T-helper 22 cell (primary cell): ENCODE measurements at regions not wholly inside any gene's neighbourhood (a gene's known extent, or its start where the extent isn't known, plus 50 kb on each side); places are given as distances from the start of the nearest gene placed in this dataset.
"Not testable (repeated sequence)": the region's sequence is repeated elsewhere in the genome, so short reads cannot be mapped to it uniquely, and the experiment has no call there.

Experiments
- DNase-seq: peaks from one replicate; pipeline ENCODE4 v3.0.0-alpha.2; 2020; ENCODE audit warnings: low read depth

DNA sequence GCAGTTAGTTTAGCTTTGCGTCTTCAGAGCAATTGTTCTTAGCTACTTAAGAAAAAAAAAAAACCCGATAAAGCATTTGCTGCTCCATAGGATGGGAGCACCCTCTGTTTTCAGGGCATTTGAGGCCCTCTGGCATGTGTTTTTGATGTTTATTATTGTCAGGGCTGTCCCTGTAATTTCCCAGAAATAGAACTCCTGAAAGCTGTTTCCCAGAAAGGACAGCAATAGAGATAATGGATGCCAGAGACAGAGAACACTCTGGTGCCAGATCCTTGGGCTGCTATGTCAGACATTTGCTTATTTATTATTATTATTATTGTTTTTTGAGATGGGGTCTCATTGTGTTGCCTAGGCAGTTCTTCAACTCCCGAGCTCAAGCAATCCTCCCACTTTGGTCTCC is 201.3 kb downstream of the ALG10 start:
- no peak for DNase-seq

DNA sequence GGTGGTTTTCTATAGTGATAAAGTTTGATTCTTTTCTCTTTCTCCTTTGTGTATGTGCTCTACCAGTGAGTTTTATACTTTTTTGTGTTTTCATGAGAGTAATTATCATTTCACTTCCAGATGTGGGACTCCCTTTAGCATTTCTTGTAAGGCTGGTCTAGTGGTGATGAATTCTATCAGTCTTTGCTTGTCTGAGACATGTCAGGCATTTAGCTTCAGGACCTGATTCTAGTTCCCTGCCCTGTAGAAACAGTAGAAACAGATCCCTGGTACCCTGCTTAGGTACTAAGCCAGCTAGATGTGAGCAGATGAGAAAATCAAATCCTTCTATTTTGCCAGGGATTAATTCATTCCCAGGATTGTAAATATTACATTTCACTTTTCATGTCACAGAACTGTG is 203.7 kb downstream of the ALG10 start:
- not testable (repeated sequence) for DNase-seq

DNA sequence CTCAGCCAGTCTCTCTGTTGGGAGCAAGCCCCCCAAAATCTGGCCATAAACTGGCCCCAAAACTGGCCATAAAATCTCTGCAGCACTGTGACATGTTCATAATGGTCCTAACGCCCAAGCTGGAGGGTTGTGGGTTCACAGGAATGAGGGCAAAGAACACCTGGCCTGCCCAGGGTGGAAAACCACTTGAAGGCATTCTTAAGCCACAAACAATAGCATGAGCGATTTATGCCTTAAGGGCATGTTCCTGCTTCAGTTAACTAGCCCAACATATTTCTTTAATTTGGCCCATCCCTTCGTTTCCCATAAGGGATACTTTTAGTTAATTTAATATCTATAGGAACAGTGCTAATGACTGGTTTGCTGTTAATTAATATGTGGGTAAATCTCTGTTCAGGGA is 205.8 kb downstream of the ALG10 start:
- not testable (repeated sequence) for DNase-seq

DNA sequence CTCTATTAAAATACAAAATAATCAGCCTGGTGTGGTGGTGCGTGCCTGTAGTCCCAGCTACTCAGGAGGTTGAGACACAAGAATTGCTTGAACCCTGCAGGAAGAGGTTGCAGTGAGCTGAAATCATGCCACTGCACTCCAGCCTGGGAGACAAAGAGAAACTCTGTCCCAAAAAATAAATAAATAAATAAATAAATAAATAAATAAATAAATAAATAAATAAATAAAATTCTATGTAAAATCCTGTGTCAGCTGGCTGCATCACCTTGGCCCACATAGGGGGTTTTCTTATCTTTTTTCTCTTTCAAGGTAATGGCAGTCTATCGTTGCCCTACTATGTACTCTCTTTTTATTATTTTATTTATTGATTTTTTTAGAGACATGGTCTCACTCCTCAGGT is 206.7 kb downstream of the ALG10 start:
- DNase-seq, result not testable (repeated sequence)

DNA sequence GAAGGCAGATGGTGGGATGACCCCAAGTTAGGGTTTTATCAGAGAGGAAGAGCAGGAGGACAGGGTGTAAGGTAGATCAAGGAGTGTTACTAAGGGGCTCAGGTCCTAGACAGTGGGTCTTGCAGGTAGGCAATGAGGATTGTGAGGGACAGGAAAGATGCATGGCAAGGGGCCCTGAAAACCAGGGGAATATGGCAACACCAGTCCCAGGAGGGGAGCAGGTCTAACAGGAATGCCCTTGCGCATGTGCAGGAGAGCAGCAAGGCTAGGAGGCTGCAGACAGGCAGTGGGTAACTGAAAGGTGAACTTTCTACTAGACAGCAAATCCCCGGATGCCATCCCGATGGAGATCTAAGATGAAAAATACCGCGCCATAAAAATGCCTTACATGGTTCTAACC is 211.3 kb downstream of the ALG10 start:
- no peak for DNase-seq

DNA sequence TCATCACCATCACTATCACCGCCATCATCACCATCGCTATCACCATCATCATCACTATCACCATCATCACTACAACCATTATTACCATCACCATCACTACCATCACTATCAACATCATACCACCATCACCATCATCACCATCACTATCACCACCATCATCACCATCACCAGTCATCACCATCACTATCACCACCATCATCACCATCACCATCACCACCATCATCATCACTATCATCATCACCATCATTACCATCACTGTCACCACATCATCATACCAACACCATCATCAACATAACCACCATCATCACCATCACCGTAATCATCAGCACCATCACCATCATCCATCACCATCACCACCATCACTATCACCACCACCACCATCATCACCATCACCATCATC is 213.8 kb downstream of the ALG10 start:
- no peak for DNase-seq

DNA sequence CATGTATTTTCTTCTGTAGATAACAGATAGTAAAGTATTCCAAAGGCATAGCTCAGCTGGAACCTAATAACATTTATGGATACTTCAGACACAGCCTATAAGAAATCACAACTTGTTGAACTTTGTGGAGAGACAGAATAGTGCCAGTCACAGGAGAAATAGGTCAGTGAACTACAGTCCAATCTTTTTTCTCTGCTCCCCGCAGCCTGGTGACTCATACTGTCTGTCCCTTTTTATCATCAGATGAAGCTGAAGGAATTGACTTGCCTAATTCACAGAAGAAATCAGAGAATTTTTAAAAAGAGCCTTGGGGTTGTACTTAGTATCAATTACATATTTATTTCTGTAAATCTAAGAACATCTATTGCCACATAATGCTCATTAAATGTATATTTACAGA is 222.3 kb downstream of the ALG10 start:
- DNase-seq, result no peak

DNA sequence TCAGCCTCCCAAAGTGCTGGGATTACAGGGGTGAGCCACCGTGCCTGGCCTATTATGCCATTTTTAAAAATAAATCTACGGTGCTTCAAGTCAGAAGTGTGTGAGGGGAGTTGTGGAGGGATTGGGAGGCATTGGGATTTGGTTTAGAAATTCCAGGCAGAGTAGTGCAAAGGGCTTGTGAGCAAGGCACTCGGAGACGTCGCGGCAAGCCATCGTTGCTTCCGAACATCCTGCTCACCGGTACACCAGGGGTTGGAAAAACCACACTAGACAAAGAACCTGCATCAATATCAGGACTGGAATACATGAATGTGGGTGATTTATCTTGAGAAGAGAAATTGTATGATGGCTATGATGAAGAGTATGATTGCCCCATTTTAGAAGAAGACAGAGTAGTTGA is 227.0 kb downstream of the ALG10 start:
- DNase-seq, result no peak

DNA sequence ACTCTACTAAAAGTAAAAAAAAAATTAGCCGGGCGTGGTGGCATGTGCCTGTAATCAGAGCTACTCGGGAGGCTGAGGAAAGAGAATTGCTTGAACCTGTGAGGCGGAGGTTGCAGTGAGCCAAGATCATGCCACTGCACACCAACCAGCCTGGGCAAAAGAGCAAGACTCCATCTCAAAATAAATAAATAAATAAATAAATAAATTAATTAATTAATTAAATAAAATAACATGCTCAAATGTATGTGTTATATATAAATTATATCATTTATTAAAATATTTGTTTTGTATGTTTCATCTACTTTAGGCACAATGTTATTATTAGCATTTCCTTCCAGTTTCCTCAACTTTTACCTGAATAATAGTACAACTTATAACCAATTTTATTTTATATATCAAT is 229.6 kb downstream of the ALG10 start:
- not testable (repeated sequence) for DNase-seq

DNA sequence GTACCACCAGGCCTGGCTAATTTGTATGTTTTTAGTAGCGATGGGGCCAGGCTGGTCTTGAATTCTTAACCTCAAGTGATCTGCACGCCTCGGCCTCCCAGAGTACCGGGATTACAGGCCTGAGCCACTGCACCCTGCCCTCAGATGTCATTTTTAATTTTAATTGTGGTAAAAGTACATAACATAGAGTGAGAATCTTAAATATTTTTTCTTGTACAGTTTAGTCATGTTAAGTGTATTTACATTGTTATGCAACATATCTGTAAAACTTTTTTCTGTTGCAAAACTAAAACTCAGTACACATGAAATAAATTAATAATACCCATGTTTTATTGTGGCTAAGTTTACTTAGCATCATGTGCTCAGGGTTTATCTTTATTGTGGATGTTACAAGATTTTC is 231.4 kb downstream of the ALG10 start:
- DNase-seq, result no peak

DNA sequence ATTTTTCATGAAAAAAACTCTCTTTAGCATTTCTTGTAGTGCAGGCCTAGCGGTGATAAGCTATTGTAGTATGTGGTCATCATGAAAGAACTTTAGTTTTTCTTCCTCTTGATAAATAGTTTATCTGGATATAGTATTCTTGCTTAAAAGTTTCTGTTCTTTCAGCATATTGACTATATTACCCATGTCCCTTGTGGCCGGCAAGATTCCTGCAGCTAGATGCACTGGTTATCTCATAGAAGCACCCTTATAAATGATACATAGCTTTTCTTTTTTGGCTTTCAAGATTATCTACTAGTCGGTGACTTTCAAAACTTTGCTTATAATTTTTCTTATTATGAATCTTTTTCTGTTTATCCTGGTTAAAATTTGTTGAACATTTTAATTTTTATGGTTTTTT is 234.8 kb downstream of the ALG10 start:
- no peak for DNase-seq

DNA sequence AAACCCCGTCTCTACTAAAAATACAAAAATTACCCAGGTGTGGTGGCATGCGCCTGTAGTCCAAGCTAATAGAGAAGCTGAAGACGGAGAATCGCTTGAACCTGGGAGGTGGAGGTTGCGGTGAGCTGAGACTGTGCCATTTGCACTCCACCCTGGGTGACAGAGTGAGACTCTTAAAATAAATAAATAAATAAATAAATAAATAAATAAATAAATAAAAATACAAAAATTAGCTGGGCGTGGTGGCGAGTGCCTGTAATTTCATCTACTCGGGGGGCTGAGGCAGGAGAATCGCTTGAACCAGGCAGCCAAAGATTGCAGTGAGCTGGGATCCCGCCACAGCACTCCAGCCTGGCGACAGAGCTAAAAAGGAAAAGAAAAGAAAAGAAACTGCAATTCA is 239.8 kb downstream of the ALG10 start:
- not testable (repeated sequence) for DNase-seq

DNA sequence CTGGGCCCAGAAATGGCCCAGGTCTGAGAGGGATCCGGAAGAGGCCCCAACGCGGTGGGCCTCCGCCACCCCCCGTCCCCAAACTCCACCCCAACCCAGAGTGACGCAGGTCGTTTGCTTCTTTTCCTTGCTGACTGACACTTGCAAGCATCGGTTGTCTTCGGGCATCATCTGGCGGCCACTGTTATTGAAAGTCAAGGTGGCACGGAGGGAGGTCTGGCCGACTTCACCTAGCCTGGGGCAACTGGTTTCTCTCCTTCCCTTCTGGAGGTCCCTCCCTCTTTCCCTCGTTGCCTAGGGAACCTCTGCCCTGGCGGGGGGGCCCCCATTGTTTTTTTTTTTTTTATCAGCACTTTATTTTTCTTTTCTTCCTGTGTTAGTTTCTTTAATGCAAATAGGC is 241.8 kb downstream of the ALG10 start:
- no peak for DNase-seq

DNA sequence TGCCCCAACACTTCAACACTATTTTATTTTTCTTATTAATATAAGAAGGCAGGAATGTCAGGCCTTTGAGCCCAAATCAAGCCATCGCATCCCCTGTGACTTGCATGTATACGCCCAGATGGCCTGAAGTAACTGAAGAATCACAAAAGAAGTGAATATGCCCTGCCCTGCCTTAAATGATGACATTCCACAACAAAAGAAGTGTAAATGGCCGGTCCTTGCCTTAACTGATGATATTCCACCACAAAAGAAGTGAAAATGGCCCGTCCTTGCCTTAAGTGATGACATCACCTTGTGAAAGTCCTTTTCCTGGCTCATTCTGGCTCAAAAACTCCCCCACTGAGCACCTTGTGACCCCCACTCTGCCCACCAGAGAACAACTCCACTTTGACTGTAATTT is 251.4 kb downstream of the ALG10 start:
- not testable (repeated sequence) for DNase-seq

DNA sequence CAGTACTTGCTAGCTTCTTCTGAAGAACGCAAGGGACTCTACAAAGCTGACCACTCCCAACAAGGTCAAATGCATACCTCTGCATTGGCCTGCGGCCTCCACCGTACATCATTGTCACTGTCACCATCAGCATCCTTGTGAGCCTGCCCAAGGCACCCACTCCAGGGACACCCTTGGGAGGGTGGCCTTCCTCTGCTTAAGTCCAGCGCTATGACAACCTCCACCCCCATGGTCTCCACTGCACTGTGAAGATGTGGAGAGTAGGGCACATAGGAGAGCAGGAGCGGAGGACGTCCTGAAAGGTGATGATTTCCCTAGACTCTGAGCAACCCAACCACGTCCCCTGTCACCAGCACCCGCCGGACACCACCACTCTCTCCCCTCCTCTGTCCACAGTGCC is 252.8 kb downstream of the ALG10 start:
- no peak for DNase-seq

DNA sequence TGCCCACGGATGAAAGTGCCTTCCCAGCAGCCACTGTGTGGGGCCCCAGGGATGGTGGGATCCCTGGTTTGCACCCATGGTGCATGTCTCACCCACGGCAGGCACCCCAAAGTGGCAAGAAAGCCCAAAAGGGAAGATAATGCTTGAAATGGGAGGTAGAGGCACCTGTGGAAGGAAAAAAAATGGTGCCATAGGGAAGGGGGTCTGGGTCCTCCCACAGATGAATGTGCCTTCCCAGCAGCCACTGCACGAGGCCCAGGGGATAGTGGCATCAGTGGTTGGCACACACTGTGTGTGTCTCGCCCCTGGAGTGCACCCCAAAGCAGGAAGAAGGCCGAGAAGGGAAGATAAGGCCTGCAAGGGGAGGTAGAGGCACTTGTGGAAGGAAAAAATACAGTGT is 264.2 kb downstream of the ALG10 start:
- DNase-seq, result no peak

DNA sequence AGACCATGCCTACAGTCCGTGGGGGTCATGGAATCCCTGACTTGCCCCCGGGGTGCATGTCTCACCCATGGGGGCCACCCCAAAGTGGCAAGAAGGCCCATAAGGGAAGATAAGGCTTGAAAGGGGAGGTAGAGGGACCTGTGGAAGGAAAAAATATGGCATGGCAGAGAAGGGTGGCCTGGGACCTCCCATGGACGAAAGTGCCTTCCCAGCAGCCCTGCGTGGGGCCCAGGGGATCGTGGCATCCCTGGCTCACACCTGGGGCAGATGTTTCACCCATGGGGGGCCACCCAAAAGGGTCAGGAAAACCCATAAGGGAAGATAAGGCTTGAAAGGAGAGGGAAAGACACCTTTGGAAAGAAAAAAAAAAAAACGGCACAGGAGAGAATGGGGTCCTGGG is 264.6 kb downstream of the ALG10 start:
- DNase-seq, result no peak

DNA sequence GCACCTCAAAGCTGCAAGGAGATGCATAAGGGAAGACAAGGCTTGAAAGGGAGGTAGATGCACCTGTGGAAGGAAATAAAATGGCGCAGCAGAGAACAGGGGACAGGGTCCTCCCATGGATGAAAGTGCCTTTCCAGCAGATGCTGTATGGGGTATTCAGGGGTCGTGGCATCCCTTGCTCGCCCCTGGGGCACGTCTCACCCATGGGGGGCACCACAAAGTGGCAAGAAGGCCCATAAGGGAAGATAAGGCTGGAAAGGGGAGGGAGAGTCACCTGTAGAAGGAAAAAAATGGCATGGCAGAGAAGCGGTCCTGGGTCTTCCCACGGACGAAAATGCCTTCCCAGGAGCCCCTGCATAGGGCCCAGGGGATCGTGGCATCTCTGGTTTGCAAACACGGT is 265.1 kb downstream of the ALG10 start:
- no peak for DNase-seq

DNA sequence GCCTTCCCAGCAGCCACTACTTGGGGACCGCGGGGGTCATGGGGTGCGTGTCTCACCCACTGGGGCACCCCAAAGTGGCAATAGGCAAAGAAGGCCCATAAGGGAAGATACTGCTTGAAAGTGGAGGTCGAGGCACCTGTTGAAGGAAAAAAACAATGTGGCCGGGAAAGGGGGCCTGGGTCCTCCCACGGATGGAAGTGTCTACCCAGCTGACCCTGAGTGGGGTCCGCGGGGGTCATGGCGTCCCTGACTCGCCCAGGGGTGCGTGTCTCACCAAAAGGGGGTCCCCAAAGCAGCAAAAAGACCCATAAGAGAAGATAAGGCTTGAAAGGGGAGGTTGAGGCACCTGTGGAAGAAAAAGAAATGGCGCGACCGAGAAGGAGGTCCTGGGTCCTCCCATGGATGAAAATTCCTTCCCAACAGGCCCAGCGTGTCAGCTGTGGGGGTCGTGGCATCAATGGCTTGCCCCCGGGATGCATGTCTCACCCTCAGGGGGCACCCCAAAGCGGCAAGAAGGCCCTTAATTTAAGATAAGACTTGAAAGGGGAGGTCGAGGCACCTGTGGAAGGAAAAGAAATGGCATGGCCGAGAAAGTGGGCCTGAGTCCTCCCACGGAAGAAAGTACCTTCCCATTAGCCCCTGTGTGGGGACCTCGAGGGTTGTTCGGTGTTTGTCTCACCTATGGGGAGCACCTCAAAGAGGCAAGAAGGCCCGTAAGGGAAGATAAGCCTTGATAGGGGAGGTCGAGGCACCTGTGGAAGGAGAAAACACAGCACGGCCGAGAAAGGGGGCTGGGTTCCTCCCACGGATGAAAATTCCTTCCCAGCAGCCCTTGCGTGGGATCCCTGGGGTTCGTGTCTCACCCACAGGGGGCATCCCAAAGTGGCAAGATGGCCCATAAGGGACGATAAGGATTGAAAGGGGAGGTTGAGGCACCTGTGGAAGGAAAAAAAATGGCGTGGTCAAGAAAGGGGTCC is 266.0 kb downstream of the ALG10 start:
- DNase-seq, result no peak

DNA sequence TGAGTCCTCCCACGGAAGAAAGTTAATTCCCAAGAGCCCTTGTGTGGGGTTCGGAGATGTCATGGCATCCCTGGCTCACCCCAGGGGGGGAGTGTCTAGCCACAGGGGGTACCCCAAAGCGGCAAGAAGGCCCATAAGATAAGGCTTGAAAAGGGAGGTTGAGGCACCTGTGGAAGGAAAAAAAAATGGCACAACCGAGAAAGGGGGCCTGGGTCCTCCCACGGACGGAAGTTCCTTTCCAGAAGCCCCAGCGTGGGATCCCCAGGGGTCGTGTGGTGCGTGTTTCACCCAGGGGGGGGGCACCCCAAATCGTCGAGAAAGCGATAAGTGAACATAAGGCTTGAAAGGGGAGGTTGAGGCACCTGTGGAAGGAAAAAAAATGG is 266.7 kb downstream of the ALG10 start:
- DNase-seq, result no peak

DNA sequence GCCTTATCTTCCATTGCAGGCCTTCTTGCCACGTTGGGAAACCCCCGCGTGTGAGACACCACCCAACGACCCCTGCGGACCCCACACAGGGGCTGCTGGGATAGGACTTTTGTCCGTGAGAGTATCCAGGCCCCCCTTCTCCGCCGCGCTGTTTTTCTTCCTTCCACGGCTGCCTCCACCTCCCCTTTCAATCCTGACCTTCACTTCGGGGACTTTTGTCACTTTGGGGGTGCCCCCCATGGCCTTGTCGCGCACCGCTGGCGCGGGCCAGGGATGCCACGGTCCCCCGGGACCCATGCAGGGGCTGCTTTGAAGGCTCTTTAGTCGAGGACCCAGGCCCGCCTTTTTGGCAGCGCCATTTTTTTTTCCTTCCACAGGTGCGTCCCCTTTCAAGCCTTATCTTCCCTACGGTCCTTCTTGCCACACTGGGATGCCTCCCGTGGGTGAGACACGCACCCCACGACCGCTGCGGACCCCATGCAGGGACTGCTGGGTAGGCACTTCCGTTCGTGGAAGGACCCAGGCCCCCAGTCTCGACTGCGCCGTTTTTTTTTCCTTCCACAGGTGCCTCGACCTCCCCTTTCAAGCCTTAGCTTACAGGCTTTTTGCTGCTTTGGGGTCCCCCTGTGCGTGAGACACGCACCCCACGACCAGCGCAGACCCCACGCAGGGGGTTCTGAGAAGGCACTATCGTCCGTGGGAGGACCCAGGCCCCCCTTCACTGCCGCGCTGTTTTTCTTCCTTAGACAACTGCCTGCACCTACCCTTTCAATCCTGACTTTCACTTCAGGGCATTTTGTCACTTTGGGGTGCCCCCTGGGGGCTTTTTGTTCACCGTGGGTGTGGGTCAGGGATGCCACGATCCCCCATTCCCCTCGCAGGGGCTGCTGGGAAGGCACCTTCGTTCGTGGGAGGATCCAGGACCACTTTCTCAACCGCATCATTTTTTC is 267.4 kb downstream of the ALG10 start:
- DNase-seq, result no peak

DNA sequence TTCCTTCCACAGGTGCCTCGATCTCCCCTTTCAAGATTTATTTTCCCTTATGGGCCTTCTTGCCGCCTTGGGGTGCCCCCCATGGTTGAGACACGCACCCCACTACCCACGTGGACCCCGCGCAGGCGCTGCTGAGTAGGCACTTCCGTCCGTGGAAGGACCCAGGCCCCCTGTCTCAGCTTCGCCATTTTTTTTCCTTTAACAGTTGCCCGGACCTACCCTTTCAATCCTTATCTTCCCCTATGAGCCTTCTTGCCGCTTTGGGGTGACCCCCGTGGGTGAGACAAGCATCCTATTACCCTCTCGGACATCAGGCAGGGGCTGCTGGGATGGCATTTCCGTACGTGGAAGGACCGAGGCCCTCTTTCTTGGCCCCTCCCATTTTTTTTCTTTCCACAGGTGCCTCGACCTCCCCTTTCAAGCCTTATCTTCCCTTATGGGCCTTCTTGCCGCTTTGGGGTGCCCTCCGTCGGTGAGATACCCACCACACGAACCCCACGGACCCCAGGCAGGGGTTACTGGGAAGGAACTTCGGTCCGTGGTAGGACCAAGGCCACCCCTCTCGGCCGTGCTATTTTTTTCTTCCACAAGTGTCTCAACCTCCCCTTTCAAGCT is 268.2 kb downstream of the ALG10 start:
- DNase-seq, result no peak

DNA sequence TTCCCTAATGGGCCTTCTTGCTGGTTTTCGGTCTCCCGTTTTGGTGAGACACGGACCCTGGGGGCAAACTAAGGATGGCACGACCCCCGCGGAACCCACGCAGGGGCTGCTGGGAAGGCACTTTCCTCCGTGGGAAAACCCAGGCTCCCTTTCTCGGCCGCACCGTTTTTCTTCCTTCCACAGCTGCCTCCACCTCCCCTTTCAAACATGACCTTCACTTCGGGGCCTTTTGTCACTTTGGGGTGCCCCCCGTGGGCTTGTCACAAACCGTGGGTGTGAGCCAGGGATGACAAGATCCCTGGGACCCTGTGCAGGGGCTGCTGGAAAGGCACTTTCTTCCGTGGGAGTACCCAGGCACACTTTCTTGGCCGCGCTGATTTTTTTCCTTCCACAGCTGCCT is 268.7 kb downstream of the ALG10 start:
- no peak for DNase-seq
